Transverse colon (tissue), 4 donors: ENCODE measurements at regions not wholly inside any gene's neighbourhood (a gene's known extent, or its start where the extent isn't known, plus 50 kb on each side); places are given as distances from the start of the nearest gene placed in this dataset.

Source experiments
- DNase-seq: peaks from one replicate; pipeline ENCODE4 v3.0.0-alpha.2; 2019
- H3K27ac ChIP-seq, 4 donors: fragments of 200-600 bp; sonication (generic); 2 replicates each; pipeline ENCODE4 v1.5.1; 2016 to 2018; ENCODE audit warnings: inconsistent platforms in 4 of 4
- H3K27me3 ChIP-seq: fragments of 200-600 bp; sonication (generic); 2 replicates; pipeline ENCODE4 v1.5.1; 2017; ENCODE audit warnings: inconsistent platforms
- H3K36me3 ChIP-seq, 4 donors: fragments of 200-600 bp; sonication (generic); 2 replicates each; pipeline ENCODE4 v1.5.1; 2017 to 2019; ENCODE audit warnings: inconsistent platforms in 4 of 4
- H3K4me1 ChIP-seq, 4 donors: fragments of 200-600 bp; sonication (generic); 2 replicates each; pipeline ENCODE4 v1.5.1; 2017 to 2020; ENCODE audit warnings: inconsistent platforms in 4 of 4
- H3K4me3 ChIP-seq, 4 donors: fragments of 200-600 bp; sonication (generic); 1 replicate in 1 of 4; 2 replicates in 3 of 4; pipeline versions ENCODE4 v1.5.1 to v1.6.1; 2017 to 2019; ENCODE audit warnings: inconsistent platforms in 4 of 4
- H3K9me3 ChIP-seq, 2 donors: fragments of 200-600 bp; sonication (generic); 2 replicates each; pipeline ENCODE4 v1.5.1; 2017 to 2019; ENCODE audit warnings: inconsistent platforms in 2 of 2
- EP300 ChIP-seq: sonication (generic); formaldehyde crosslinking; IDR thresholded peaks from one replicate; pipeline ENCODE4 v1.6.1; 2017; ENCODE audit warnings: antibody characterized with exemption, low read depth
- POLR2A ChIP-seq: fragments of 450-650 bp; IDR thresholded peaks from one replicate; pipeline ENCODE4 v1.6.1; 2016; ENCODE audit warnings: antibody characterized with exemption, mild to moderate bottlenecking, moderate library complexity
- POLR2AphosphoS5 ChIP-seq, 3 donors: sonication (generic); formaldehyde crosslinking; IDR thresholded peaks; one replicate each; pipeline ENCODE4 v1.6.1; 2016; ENCODE audit warnings: antibody characterized with exemption in 3 of 3
- WGBS, 2 donors: methylation state at CpG; one replicate each; pipeline ENCODE4 v1.1.5; 2018; ENCODE audit warnings: low coverage in 1 of 2; 5-methylcytosine and 5-hydroxymethylcytosine counted together
- in situ Hi-C, 4 donors: fragments of 200-750 bp; cut with MboI; loops; one replicate each; pipeline versions ENCODE4 v1.15.0 to v1.15.1; 2017; ENCODE audit warnings: low sequenced_read_pairs in 3 of 4, low pct_ligation_motif_present in 1 of 4, low pct_unique_long_range_greater_than_20kb in 1 of 4
- intact Hi-C: fragments of 100-400 bp; cut with DNase I; formaldehyde crosslinking; loops from one replicate; pipeline ENCODE4 v1.15.1; 2023; ENCODE audit warnings: low total_unique reads
- TF ChIP-seq, protein P1 (sequence below), 5 experiments: fragments of 200-600 bp in 3 of 5; fragments of 450-650 bp in 2 of 5; sonication (generic) in 3 of 5; IDR thresholded peaks; 1 replicate in 2 of 5; 2 replicates in 3 of 5; pipeline ENCODE4 v1.5.1; 2016 to 2017; ENCODE audit warnings: antibody characterized with exemption in 5 of 5, inconsistent platforms in 3 of 5, mild to moderate bottlenecking in 2 of 5, moderate library complexity in 1 of 5

DNA sequence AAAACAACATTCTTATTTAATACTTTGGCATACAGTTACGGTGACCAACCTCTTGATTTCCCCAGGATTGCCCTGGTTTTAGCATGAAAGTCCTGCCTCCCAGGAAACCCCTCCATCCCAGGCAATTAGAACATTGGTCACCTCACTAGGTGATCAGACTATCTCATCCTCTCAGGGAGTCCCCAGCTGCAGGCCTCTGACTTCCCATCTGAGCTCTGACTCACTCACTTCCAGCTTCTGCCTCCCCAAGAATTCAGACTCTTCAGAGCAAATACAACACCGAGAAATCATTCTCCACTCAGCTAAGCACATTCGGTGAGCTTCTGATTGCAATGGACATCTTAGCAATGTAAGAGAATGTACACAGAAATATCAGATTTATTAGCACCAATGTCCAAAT lies 92.4 kb upstream of the HES1 start:
- Histone ChIP-seq H3K27me3 (no peaks in the 10 kb centered on the region), H3K4me3 (no peak overlapping the region), H3K9me3 (no peaks in the 10 kb centered on the region), H3K4me1 (peaks cover 5 to 26% (median 12%) of the 10 kb centered on the region in 4 donors), H3K27ac (no peak overlapping the region), H3K36me3 (no peaks in the 10 kb centered on the region)
- 83 to 100% methylated on average over 1 to 3 of the region's 3 CpGs for WGBS, 2 donors
- no peak for DNase-seq
- intact Hi-C loops (no loop called here), in situ Hi-C loops (no loop called here)
- TF ChIP-seq POLR2AphosphoS5 (IDR thresholded peaks at IDR 0.05), result no peak
- no peak for TF ChIP-seq POLR2A
- TF ChIP-seq EP300, result no peak
- TF ChIP-seq, protein P1, sequence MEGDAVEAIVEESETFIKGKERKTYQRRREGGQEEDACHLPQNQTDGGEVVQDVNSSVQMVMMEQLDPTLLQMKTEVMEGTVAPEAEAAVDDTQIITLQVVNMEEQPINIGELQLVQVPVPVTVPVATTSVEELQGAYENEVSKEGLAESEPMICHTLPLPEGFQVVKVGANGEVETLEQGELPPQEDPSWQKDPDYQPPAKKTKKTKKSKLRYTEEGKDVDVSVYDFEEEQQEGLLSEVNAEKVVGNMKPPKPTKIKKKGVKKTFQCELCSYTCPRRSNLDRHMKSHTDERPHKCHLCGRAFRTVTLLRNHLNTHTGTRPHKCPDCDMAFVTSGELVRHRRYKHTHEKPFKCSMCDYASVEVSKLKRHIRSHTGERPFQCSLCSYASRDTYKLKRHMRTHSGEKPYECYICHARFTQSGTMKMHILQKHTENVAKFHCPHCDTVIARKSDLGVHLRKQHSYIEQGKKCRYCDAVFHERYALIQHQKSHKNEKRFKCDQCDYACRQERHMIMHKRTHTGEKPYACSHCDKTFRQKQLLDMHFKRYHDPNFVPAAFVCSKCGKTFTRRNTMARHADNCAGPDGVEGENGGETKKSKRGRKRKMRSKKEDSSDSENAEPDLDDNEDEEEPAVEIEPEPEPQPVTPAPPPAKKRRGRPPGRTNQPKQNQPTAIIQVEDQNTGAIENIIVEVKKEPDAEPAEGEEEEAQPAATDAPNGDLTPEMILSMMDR (IDR thresholded peaks at IDR 0.05), result no peak

- in situ Hi-C loops, result no loop called here
- Histone ChIP-seq H3K9me3 (no peaks in the 10 kb centered on the region), H3K4me1 (peaks cover 5 to 33% (median 18%) of the 10 kb centered on the region in 4 donors), H3K36me3 (no peaks in the 10 kb centered on the region), H3K27me3 (no peaks in the 10 kb centered on the region), H3K27ac (no peak overlapping the region), H3K4me3 (no peak overlapping the region)
- WGBS, 2 donors, result 74 to 100% methylated on average over 1 of the region's 1 CpG
- intact Hi-C loops, result no loop called here
- DNase-seq, result no peak
- TF ChIP-seq EP300, result no peak
- TF ChIP-seq POLR2A, result no peak
- no peak for TF ChIP-seq POLR2AphosphoS5 (IDR thresholded peaks at IDR 0.05)
- TF ChIP-seq, protein P1 (IDR thresholded peaks at IDR 0.05), result no peak
Measured at GRCh38 chr3:194045289-194045688, 90.7 kb upstream of the HES1 start.

DNA sequence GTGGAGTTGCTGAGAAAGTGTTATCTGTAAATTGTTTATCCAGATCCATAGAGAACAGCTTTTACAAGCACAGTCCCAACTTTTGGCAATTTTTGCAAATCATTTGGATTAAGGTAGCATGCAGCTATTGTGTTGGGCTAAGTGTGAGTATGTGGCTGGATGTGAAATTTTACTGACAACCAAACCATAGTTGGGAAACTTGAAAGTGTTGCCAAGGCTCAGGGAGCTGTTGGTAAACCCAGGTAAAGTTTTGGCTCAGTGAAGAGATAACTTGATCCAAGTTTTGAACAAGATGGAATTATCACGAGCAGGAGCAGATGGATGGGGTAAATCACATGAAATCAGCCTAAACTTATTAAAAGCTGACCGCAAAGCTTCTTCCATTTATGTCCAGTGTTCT lies 90.0 kb upstream of the HES1 start:
- no peaks in the 10 kb centered on the region for H3K27me3 ChIP-seq
- intact Hi-C loops, result no loop called here
- in situ Hi-C loops, result no loop called here
- H3K4me1 ChIP-seq, result peaks cover 5 to 33% (median 18%) of the 10 kb centered on the region in 4 donors
- TF ChIP-seq POLR2AphosphoS5 (IDR thresholded peaks at IDR 0.05) (no peak), POLR2A (no peak), EP300 (no peak)
- TF ChIP-seq, protein P1 (IDR thresholded peaks at IDR 0.05), result no peak
- no peak for DNase-seq
- H3K4me3 ChIP-seq, result no peak overlapping the region
- H3K9me3 ChIP-seq, result no peaks in the 10 kb centered on the region
- no peak overlapping the region for H3K27ac ChIP-seq
- no peaks in the 10 kb centered on the region for H3K36me3 ChIP-seq
- 100% methylated on average over 2 of the region's 2 CpGs; no CpG with 5 or more reads in 1 of the 2 donors for WGBS, 2 donors

DNA sequence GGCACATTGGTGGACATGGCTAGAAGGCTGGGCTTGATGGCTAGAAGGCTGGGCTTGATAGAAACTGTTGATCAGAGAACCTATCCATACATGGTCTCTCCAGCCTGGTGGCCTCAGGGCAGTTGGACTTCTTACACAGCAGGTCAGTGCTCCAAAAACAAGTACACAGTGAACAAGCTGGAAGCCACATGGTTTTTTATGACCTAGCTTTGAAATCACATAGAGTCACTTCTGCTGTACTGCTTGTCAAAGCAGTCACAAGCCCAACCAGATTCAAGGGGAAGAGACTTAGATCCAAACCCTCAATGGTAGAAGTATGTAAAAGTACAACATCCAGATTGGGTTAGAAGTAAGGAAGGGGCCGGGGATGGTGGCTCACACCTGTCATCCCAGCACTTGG lies 89.4 kb upstream of the HES1 start:
- peaks cover 5 to 38% (median 20%) of the 10 kb centered on the region in 4 donors for H3K4me1 ChIP-seq
- peak overlapping the region in 3 of 4 donors; percentile 46 to 62 (median 59) for H3K27ac ChIP-seq
- intact Hi-C loops (no loop called here), in situ Hi-C loops (no loop called here)
- WGBS, 2 donors, result 95% methylated on average over 1 of the region's 1 CpG; no CpG with 5 or more reads in 1 of the 2 donors
- DNase-seq, result no peak
- no peaks in the 10 kb centered on the region for H3K36me3 ChIP-seq
- no peaks in the 10 kb centered on the region for H3K9me3 ChIP-seq
- no peak overlapping the region for H3K4me3 ChIP-seq
- TF ChIP-seq POLR2A, result no peak
- TF ChIP-seq, protein P1 (IDR thresholded peaks at IDR 0.05), result no peak
- TF ChIP-seq POLR2AphosphoS5 (IDR thresholded peaks at IDR 0.05), result no peak
- TF ChIP-seq EP300, result no peak
- H3K27me3 ChIP-seq, result no peaks in the 10 kb centered on the region
